ENCODE measurements at regions not wholly inside any gene's neighbourhood (a gene's known extent, or its start where the extent isn't known, plus 50 kb on each side); places are given as distances from the start of the nearest gene placed in this dataset.

- TF ChIP-seq CTCF (IDR thresholded peaks at IDR 0.05) = no peak
- no peak for TF ChIP-seq POLR2A (IDR thresholded peaks at IDR 0.05)
Observed at GRCh38 chr1:58890609-58891008, 106.8 kb upstream of the JUN start.

Measured in uterus (tissue), 2 donors.